HuH-7.5 (cell line): ENCODE measurements at regions not wholly inside any gene's neighbourhood (a gene's known extent, or its start where the extent isn't known, plus 50 kb on each side); places are given as distances from the start of the nearest gene placed in this dataset.
"Not testable (repeated sequence)": the region's sequence is repeated elsewhere in the genome, so short reads cannot be mapped to it uniquely, and the experiment has no call there.

ENCODE experiments used
- DNase-seq: peaks from one replicate; pipeline ENCODE4 v3.0.0; 2011; ENCODE audit warnings: low spot score

- DNase-seq: no peak
These were observed 852.1 kb upstream of the LRRC4C start for GRCh38 chr11:42311514-42311913.

DNA sequence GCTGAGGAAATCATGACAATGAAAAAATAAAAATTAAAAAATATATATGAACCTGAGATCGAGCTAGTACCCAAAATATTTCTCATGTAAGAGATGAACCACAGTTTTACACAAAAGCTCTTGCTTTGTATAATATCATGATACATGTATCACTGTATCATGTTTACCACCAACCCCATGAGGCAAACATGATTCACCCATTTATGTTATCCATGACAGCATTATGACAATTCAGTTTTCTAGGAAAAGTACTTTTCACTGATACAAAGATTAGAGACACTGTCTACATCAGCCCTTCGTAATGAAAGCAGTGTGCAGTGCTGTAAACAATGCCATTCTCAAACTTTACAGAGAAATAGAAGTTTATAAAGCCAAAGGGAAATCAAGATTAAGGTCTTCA lies 852.5 kb upstream of the LRRC4C start:
- no peak for DNase-seq

- no peak for DNase-seq
These were observed 855.8 kb upstream of the LRRC4C start for GRCh38 chr11:42315267-42315666.

GRCh38 chr11:42315846-42316245 lies 856.4 kb upstream of the LRRC4C start:
- no peak for DNase-seq

DNA sequence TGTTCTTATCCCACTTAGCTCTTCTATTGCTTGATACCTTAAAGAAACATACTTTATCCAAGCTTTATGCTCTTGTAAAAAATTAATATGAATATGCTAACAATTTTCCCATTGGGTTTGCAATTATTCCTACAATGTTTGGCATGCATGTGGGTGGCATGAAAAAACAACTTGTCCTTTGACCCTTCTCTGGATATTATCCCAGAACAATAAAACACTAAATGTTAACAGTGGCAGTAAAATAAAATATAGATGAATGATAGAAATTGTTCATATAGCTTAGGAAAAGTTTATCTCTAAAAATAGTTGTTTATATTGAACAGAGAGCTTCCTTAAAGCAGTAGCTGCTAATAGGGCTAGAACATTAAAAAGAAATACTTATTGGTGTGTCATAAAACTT lies 860.5 kb upstream of the LRRC4C start:
- no peak for DNase-seq

DNA sequence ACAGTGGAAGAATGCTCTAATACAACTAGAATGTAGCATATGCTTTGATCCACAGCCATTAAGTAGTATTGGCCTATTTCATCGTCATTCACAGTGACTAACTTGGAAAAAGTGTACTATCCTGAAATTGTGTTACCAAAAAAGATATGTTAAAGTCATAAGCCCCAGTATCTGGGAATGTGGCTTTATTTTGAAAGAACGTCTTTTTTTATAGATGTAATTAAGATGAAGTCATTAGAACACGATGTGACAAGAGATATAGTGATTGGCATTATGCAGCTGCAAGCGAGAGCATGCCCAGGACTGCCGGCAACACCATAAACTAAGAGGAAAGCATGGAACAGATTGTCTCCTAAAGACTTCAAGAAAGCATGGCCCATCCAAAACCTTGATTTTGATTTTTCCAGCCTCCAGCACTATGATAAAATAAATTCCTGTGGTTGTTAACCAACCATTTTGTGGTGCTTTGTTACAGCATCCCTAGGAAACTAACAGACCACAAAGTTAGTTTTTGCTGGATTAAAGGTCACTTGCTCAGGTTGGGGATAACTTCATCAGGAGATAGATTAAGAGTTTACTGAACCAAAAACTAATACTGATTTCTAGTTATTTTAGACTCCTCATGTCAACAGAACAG lies 870.6 kb upstream of the LRRC4C start:
- no peak for DNase-seq

DNA sequence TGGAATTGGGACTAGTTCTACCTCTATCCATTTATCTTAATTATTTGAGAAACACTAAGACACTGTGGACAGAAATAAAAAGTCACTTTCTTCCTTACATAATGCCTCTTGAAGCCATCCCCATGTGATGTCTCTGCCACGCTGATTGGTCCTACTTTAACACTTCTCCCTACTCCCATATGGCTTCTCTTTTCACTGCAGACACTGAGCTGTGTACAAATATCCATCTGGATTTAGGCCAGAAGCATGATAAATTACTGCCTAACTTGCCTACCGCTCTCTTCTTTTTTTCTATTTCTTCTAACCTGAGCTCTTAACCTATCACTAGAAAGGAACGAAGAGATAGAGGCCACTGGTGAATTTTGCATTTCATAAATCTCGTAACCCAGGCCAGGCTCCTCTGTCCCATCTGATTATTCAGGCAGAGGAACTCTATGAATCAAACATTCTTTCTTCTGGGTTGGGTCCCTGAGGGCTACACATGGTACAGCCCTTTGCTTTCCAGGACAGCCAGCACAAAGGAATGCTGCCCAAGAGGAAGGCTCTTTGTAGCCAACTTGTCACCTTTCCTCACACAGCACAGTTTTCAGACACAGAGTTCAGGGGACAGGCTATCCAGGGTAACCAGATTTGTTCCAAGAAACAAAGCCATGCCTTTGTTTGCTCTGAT lies 878.5 kb upstream of the LRRC4C start:
- no peak for DNase-seq

GRCh38 chr11:42344204-42344792 lies 884.8 kb upstream of the LRRC4C start:
- no peak for DNase-seq

DNA sequence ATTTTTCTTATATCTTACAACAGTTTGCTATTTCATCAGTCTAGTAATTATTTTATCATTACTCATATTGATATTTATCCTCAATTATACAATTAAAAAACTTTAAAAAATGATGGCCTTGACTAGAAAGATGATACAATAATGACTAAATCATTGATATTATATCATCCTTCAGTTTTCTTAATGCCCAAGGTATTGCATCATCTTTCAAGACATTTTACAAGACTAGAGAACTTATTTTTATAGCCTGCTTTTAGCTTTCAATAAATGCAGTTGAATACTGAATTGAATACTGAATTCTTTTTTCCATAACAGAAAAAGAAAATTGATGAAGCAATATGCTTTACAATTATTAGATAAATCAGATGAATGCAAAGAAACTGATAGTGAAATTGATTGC lies 886.5 kb upstream of the LRRC4C start:
- no peak for DNase-seq

- no peak for DNase-seq
These were observed 904.2 kb upstream of the LRRC4C start for GRCh38 chr11:42363701-42364100.

DNA sequence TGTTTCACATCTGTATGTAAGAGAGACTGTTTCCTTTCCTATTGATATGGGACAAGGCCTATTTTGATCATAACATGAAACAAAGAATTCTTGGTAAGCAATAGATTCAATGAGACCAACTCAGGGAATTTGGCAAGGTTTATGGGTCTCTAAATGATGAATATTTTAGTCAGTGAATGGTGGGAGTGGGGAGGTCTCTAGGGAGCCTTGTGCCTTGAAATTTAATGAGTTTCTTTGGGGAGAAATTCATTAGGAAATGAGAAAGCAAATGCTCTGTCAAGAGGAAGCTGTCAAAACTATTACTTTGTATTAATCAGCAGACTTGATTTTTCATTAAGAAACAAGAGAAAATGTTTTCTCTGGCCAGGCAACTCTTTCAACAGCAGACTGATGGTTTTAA lies 921.7 kb upstream of the API5 start:
- DNase-seq: no peak

DNA sequence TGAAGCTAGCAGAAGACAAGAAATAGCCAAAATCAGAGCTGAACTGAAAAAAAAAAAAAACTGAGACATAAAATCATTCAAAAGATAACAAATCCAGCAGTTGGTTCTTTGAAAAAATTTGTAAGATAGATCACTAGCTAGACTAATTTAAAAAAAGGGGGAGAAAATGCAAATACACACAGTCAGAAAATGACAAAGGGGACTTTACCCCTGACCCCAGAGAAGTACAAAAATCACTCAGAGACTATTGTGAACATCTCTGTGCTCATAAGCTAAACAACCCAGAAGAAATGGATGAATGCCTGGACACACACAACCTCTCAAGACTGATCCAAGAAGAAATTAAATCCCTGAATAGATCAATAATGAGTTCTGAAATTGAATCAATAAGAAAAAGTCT lies 914.3 kb upstream of the API5 start:
- no peak for DNase-seq

- no peak for DNase-seq
These were observed 904.5 kb upstream of the API5 start for GRCh38 chr11:42407341-42407740.

DNA sequence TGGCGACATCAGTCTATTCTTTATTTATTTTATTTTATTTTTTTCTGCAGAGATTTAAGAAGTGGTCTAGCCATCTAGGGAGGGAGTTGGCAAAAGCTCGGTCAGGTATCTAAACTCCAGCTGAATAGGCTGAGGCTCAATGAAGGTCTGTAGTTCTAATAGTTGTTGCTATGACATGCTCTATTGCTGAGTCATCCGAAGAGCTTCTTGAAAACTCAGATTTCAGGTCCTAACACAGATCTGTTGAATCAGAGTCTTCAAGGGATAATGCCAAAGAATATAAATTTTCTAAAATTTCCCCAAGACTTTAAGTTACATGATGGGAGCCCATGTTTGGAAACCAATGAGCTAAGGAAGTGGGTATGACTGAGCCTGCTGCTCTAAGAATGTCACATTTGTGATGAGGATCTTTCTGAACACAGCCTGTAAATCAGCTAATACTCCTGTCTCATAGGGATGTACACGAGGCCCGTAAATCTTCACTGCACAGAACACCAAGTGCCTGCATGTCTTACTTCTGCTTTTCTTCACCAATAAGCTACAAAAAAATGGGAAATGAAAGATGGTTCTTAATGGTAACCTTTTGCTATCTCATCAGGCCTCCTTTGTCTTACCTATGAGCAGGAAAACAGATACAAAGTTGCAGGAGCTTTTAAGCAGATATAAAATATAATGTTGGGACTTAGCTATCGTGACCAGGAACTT lies 901.4 kb upstream of the API5 start:
- DNase-seq: no peak

DNA sequence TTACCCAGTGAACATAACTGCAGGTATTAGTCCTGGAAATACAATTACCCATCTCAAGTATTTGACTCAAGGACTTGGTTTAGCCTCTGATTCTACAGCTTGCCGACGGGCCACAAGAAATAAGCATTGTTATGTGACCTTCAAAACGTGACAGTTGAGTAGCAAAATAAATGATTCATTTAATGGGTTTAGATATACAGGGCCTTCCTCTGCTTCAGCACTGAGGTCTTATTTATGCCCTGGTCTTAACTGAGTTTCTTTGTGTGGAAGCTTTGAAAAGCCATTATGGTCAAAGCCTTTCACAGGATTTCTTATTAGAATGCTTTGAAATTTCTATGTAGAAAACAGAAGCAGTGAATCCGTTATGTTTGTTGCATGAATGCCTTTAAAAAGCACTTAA lies 899.2 kb upstream of the API5 start:
- DNase-seq: no peak

DNA sequence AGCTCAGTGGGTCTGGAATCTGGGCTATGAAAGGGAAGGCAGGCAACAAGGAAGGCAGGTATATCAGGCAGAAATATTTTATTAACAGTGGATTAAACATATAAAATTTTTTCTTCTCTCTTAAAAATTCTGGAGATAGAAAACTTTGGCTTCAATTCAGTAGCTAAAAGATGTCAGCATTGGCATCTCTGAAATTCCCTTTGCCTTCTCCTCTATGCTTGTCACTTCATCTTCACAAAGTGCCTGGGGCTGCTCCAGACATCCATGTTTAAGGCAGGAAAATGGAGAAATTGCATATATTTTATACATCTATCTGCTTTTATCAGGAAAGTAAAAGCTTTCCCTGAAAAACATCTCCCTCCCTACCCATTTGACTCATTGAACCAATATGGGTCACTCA lies 894.1 kb upstream of the API5 start:
- no peak for DNase-seq

DNA sequence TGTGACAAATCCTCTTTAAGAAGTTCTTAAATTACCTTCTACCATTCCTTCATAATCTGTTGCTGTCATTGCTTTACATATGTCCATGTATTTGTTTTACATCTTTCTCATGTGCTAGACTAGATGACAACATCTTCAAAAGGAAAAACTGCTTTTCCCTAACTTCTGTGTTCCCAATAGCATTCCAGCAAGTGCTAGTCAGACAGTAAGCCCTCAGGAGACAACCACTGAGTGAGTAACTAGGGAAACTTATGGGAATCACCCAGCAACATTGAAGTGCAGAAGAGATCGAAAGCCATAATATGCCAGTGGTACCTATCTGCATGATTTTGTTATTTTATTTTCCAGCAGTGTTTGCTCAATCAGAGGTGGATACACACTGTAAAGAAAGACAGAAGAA lies 889.7 kb upstream of the API5 start:
- no peak for DNase-seq

GRCh38 chr11:42434911-42435310 lies 876.9 kb upstream of the API5 start:
- not testable (repeated sequence) for DNase-seq

DNA sequence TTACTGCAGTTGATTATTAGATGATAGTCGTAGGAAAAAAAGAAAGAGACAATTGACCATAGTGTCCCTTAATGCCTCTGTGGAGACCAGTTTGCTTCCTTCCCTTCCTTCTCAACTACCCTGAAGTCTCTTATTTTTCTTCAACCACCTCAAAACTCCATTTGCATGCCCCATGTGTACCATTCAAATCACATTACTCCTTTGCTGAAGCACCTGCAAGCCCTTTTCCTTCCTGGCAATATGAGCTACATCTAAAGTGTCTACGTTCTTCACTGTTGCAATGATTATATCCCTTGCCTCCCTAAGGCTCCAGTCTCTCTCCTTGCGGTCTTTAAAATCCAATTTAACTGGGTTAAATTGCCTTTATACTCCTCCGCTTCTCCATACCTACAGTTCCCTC lies 867.4 kb upstream of the API5 start:
- DNase-seq: no peak

DNA sequence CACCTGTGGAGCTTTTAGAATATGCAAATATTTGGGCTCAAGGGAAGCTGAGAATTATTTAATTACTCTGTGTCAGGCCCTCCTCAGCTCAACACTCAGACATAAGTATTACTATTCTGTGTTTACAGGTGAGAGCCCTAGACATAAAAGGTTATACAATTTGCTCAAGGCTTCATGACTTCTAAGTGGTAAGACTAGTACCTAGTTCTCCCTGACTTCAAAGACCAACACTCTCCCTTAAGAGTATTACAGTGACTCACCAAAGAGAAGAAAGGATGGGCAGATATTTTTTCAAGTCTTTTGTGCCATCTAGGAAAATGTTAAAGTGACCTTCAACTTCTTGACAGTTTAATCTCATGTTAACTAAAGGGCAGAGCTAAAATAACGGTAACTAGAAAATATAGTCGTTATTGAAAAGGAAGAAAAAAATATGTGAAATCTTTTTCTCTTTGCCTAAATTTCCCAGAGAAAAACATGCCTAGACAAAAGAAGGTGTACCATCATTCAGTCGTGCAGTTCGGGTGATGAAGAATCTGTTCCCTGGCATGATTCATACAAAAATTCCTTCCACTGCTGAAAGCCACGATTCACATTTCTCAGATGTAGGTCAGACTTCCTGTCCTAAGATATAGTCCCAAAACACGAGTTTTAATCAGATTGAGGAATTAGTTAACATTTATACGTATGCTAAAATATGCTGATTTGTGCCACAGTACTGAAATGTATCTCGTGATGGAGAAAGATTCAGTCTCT lies 849.1 kb upstream of the API5 start:
- no peak for DNase-seq

DNA sequence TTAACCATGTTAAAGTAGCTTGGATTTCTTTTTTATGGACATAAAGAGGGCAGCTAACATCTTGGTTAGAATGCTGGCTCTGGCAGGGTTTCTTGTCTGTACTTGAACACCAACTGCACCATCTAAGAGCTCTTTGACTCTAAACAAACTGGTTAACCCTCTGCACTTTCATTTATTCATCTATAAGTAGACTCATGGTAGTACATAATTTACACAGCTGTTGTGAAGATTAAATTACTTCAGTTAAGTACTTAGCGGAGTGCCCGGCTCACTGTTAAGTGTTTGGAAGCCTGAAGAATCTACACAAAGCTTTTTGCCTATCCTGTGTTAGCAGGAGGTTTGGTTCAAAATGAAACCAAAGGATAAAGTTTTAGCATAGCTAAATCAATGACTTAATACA lies 846.2 kb upstream of the API5 start:
- no peak for DNase-seq

DNA sequence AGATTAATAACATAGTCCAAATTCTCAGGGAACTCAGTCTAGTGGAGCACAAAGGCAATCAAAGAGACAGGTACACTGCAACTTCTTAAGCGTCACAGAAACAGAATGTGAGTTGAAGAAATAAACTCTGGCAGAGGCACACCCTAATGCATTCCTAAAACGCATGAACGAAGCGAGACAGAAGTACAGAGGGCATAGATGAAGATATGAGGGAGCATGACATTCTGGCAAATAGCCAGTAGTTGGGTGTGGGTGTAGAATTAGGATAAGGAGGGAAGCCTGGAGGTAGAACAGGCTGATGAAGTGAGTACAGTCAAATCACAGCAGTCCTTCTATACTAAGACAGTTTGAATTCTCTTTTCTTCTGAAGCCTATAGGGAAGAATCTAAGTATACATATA lies 838.7 kb upstream of the API5 start:
- no peak for DNase-seq

DNA sequence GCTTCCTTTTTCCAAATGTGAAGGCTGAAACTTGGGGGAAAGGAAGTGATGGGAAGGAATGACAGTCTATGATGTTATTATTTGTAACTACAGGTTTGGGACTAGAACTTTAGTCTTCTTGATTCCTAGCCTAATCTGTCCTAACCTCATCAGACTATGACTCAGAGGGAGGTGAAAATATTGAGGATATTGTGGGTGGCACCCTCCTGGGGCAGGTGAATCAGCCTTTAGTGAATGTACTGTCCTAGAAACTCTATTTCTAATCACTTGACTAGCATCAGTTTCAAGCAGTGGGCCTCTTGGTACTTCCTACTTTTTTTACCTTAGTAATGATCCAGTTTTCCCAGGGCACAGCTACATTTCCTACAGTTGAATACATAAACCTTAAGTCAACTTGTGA lies 829.0 kb upstream of the API5 start:
- DNase-seq: no peak
